Neural cell (in vitro differentiated cells): ENCODE measurements at regions not wholly inside any gene's neighbourhood (a gene's known extent, or its start where the extent isn't known, plus 50 kb on each side); places are given as distances from the start of the nearest gene placed in this dataset.

Experiments used
- EP300 ChIP-seq: fragments of 450-650 bp; conservative IDR thresholded peaks from 2 replicates; pipeline ENCODE4 v1.6.1; 2014; ENCODE audit warnings: antibody characterized with exemption, mild to moderate bottlenecking, moderate library complexity; ENCODE audit not compliant: poor library complexity, severe bottlenecking
- EZH2 ChIP-seq: fragments of 200-600, 300-800 bp; shearing (Covaris generic), sonication (generic); IDR thresholded peaks from 2 replicates; pipeline ENCODE4 v1.6.1; 2014; ENCODE audit warnings: antibody characterized with exemption, low read length, borderline replicate concordance, mild to moderate bottlenecking; ENCODE audit not compliant: insufficient read depth, poor library complexity, severe bottlenecking
- MXI1 ChIP-seq: fragments of 450-650 bp; conservative IDR thresholded peaks from 2 replicates; pipeline ENCODE4 v1.6.1; 2014; ENCODE audit warnings: antibody characterized with exemption, mild to moderate bottlenecking; ENCODE audit not compliant: poor library complexity, severe bottlenecking
- POLR2AphosphoS5 ChIP-seq: IDR thresholded peaks from 2 replicates; pipeline ENCODE4 v1.6.1; 2012
- RAD21 ChIP-seq: fragments of 450-650 bp; conservative IDR thresholded peaks from 2 replicates; pipeline ENCODE4 v1.6.1; 2014; ENCODE audit warnings: antibody characterized with exemption, mild to moderate bottlenecking, moderate library complexity
- SMC3 ChIP-seq: fragments of 450-650 bp; conservative IDR thresholded peaks from 2 replicates; pipeline ENCODE4 v1.6.1; 2014; ENCODE audit warnings: antibody characterized with exemption, mild to moderate bottlenecking, moderate library complexity; ENCODE audit not compliant: poor library complexity
- TF ChIP-seq, protein P1 (sequence below): fragments of 450-650 bp; IDR thresholded peaks from 2 replicates; pipeline ENCODE4 v1.5.1; 2014; ENCODE audit warnings: antibody characterized with exemption, mild to moderate bottlenecking, moderate library complexity; ENCODE audit not compliant: poor library complexity, severe bottlenecking

DNA sequence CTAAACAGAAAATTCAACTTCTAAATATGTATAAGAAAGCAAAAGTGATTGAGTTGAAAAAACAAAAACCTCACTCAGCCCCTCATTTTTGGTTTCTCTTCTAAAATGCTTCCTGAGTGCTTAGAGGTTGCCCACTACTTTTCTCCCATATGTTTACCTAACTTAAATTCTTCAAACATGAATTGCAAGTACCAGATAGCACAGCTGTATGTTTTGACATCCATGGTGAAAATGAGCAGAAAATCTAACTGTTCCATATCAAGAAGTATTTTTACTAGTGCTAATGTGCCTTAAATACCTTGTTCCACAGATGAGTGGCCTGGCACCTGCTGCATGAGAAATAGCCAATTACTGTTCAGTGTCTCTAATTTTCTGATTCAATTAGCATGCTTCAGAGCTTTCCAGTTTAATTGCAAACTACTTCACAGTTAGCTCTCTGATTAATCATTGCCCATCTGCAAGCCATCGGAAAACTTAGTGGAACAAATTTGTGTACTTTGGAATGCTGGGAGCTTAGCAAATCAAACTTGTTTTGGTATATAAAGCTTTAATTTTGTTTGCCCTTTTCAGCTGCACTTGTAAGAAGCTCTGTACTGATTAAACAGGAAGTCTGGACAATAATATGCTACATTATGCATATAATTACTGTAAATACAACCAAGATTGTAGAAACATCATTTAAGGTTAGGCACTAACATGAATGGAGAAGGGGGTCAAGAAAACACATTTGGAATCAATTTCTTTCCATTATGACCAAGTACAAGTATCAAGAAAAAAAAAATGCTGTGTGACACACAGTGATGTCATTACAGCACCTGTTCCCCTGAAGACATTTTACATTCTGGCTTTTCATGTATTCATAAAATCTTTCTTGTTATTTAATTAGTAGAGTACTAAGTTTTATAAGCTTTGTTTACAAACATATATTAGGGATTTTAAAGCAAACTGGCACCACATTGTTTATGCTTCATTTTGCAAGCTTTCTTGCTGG lies 65.6 kb downstream of the POU5F2 start:
- TF ChIP-seq, protein P1, sequence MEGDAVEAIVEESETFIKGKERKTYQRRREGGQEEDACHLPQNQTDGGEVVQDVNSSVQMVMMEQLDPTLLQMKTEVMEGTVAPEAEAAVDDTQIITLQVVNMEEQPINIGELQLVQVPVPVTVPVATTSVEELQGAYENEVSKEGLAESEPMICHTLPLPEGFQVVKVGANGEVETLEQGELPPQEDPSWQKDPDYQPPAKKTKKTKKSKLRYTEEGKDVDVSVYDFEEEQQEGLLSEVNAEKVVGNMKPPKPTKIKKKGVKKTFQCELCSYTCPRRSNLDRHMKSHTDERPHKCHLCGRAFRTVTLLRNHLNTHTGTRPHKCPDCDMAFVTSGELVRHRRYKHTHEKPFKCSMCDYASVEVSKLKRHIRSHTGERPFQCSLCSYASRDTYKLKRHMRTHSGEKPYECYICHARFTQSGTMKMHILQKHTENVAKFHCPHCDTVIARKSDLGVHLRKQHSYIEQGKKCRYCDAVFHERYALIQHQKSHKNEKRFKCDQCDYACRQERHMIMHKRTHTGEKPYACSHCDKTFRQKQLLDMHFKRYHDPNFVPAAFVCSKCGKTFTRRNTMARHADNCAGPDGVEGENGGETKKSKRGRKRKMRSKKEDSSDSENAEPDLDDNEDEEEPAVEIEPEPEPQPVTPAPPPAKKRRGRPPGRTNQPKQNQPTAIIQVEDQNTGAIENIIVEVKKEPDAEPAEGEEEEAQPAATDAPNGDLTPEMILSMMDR, result no peak
- no peak for TF ChIP-seq EZH2
- no peak for TF ChIP-seq RAD21
- no peak for TF ChIP-seq MXI1
- no peak for TF ChIP-seq SMC3
- no peak for TF ChIP-seq POLR2AphosphoS5
- no peak for TF ChIP-seq EP300
